ENCODE measurements at regions not wholly inside any gene's neighbourhood (a gene's known extent, or its start where the extent isn't known, plus 50 kb on each side); places are given as distances from the start of the nearest gene placed in this dataset.

DNA sequence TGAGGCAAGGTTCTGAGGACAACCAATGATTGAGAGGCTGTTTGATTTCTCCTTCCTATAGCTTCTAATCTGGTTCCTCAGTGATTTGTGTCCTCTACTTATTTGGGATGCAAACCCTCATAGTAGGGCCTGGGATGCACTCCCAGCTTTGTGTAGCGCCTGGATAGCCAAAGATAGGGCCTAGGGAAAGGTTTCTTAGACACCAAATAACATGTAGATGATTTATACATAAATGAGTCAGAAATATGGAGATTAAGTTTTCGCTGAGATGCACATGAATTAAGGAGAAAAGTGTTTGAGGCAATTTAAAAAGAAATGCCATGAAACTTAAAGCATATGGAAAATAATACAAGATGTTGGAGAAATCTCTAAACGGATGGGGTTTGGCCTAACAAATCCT is 66.0 kb upstream of the LMO4 start:
- BruUV-seq (replicated peaks): no TSS peak
- intact Hi-C loops (cut with micrococcal nuclease) (no loop called here), dilution Hi-C loops (cut with MboI; ENCODE audit: extremely low pct_ligation_motif_present, low sequenced_read_pairs) (no loop called here)
- FAIRE-seq: no peak
- ChIA-PET POLR2A (no interaction called here), CTCF (no interaction called here)
- no peak overlapping the region for H2AFZ ChIP-seq (ENCODE audit: low read depth, low read length)
- no peaks in the 10 kb centered on the region for H4K20me1 ChIP-seq (replicated peaks; ENCODE audit: control insufficient read depth, extremely low read depth, insufficient read depth, low read length)
- TF ChIP-seq JUN (IDR thresholded peaks at IDR 0.05; ENCODE audit: borderline replicate concordance, insufficient read depth, insufficient read length, low read depth): no peak
- TF ChIP-seq EZH2 (IDR thresholded peaks at IDR 0.05; ENCODE audit: borderline replicate concordance, low read depth, low read length, severe bottlenecking): no peak
- TF ChIP-seq MYC (IDR thresholded peaks at IDR 0.05; ENCODE audit: low read depth, low read length): no peak
- TF ChIP-seq POLR2A (IDR thresholded peaks at IDR 0.05; ENCODE audit: low read depth, low read length): no peak
- TF ChIP-seq POLR2AphosphoS5 (IDR thresholded peaks at IDR 0.05; ENCODE audit: insufficient read depth, low read depth, low read length): no peak
- TF ChIP-seq FOS (IDR thresholded peaks at IDR 0.05; ENCODE audit: borderline replicate concordance, insufficient read depth, low read length): no peak
- TF ChIP-seq GATA2 (IDR thresholded peaks at IDR 0.05; ENCODE audit: insufficient read depth, insufficient read length, low read depth, low read length): no peak
- TF ChIP-seq CTCF (IDR thresholded peaks at IDR 0.05; ENCODE audit: extremely low read depth in 1 of 2, insufficient read depth in 1 of 2, low read depth in 1 of 2, low read length in 2 of 2): no peak
- DNase-seq (ENCODE audit: low read depth, low spot score): no peak
- H3K9me1 ChIP-seq (replicated peaks; ENCODE audit: control insufficient read depth, extremely low read depth, insufficient read depth, low read length): no peaks in the 10 kb centered on the region
- H3K4me2 ChIP-seq (ENCODE audit: insufficient read depth, low read length): no peak overlapping the region
- no peaks in the 10 kb centered on the region for H3K27me3 ChIP-seq (ENCODE audit: control insufficient read depth in 2 of 2, insufficient read depth in 2 of 2, low read length in 2 of 2)
- no peaks in the 10 kb centered on the region for H3K36me3 ChIP-seq (ENCODE audit: control insufficient read depth in 2 of 2, extremely low read depth in 1 of 2, insufficient read depth in 2 of 2, low read length in 2 of 2)
- H3K79me2 ChIP-seq (ENCODE audit: control insufficient read depth, insufficient read depth, low read length): no peaks in the 10 kb centered on the region
- H3K4me1 ChIP-seq (ENCODE audit: control insufficient read depth, extremely low read depth, insufficient read depth, low read length): no peaks in the 10 kb centered on the region
- H3K9ac ChIP-seq (replicated peaks; ENCODE audit: extremely low read depth, insufficient read depth, low read length): no peak overlapping the region
- no peak overlapping the region for H3K4me3 ChIP-seq (replicated peaks in 1 of 3; ENCODE audit: insufficient read depth in 1 of 3, low read depth in 1 of 3, low read length in 3 of 3)
- no peak overlapping the region for H3K27ac ChIP-seq (ENCODE audit: insufficient read depth, low read depth, low read length)
- no peaks in the 10 kb centered on the region for H3K9me3 ChIP-seq (replicated peaks; ENCODE audit: control insufficient read depth, insufficient read depth, low read length)
